Left ventricle myocardium superior (tissue), 1 donor: ENCODE measurements at regions not wholly inside any gene's neighbourhood (a gene's known extent, or its start where the extent isn't known, plus 50 kb on each side); places are given as distances from the start of the nearest gene placed in this dataset.
A peak's percentile ranks its signal among the peaks of the same experiment; 100 is the strongest.

Source experiments
- ATAC-seq: fragments of 200-7000 bp; cut with Tn5 transposase; one replicate; pipeline ENCODE4 v1.9.1; 2020; ENCODE audit warnings: mild to moderate bottlenecking, moderate library complexity
- DNase-seq: peaks from one replicate; pipeline ENCODE4 v3.0.0-alpha.2; 2020
- intact Hi-C: fragments of 100-400 bp; cut with micrococcal nuclease; formaldehyde crosslinking; loops from one replicate; pipeline ENCODE4 v1.11.0; 2022
- donor health status: DM: no; HTN: yes; CAD: no; lungs with severe emphysema.

DNA sequence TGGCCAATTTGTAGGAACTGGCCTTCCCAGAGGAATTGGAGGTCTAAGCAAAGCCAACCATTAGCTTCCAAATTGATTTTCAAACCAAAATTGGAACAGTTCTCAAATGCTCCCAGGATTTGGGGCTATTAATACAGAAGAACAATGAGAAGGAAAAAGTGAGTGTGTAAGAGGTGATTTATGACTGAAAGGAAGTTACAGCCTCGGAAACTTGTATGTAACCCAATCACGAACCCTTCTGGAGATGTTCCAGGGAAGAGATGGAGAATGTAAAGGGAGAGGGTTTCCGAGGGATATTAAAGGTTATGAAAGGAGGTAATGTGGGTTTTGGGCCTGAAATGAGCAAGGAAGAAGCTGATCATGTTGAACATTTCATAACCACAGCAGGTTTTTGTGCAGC lies 93.2 kb upstream of the CXCL14 start:
- intact Hi-C loops, result no loop called here
- ATAC-seq (no peak), DNase-seq (no peak)

DNA sequence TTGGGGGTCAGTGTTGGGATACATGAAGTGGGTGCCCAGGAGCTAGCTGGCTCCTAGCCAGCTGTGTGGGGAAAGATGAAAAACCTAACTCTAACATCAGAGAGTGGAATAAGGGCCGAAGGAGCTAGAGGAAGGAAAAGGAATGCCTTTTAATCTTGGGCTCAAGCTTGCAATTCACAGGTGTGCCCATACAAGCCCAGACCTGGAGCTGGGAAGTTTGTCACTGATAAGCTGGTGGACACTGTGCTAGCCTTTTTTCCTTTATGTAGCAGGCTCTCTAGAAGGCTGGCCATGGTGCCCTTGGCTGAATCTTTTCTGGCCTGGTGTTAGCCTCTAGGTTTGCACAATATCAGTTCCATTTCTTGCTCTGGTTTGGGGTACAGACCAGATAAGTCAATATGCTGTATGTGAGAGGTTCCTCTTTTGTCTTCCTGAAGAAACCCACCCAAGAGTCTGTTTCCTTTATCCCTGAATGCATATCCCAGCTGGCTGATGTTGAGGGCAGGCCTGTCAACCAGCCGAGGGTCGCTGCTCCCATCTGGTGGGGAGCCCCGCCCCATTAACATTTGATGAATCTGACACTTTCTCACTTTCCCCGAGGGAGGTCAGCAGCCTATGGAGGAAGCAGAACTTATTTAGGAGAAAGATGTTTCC lies 92.4 kb upstream of the CXCL14 start:
- DNase-seq, result no peak
- intact Hi-C loops, result no loop called here
- ATAC-seq, result no peak

DNA sequence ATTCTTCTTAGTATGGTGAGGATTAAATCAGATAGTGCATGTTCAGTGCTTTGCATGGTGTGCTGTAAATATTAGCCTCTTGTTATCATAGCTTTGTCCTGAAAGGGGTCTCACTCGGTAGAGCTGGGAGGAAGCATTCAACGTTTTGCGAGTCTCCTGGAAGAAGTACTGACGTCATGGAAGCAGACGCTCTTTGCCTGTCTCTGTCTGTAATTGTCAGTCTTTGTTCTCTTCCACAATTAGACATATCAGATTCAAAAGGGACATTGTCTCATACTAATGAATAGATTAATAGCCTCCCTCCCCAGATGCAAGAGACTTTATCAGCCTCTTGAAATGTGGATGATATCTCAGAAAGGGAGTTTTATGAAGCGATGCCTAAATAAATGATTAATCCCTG lies 91.8 kb upstream of the CXCL14 start:
- intact Hi-C loops, result no loop called here
- DNase-seq (no peak), ATAC-seq (no peak)

DNA sequence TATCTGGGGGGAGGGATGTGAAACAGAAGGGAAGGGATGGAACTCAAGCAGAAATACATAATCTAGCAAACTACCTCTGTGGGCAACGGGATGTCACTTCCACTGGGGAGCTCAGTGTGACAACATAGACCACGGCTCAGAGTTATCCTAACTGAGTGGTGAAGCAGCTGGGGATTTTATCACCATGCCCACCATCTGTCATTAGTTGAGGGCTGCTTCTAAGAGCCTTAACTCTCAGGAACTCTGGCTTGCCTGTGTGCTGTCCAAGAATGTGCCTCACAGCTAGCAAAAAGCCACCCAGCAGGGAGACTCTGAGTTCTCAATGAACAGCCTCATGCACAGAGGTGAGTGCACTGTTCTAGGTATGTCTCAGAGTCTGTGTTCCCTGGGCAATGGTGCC lies 90.6 kb upstream of the CXCL14 start:
- DNase-seq, result no peak
- ATAC-seq, result no peak
- intact Hi-C loops, result no loop called here

DNA sequence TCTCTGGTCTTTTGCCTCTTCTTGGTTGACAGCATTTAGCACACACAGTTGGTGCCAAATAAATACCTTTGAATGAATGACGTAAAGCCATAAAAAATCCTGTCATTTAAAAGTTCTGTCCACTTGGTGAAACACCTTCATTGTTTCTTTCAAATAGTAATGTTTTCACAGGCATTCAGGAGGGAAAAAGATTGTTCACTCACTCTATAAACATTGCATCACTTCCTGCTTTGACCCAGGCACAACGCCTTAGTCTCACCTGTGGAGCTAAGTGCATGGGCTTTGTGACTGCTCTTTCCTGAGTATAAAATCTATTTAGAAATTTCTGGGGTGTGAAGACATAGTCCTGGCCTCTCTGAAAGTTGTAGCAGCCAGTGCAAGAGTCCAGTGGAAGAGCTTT lies 88.9 kb upstream of the CXCL14 start:
- intact Hi-C loops, result no loop called here

DNA sequence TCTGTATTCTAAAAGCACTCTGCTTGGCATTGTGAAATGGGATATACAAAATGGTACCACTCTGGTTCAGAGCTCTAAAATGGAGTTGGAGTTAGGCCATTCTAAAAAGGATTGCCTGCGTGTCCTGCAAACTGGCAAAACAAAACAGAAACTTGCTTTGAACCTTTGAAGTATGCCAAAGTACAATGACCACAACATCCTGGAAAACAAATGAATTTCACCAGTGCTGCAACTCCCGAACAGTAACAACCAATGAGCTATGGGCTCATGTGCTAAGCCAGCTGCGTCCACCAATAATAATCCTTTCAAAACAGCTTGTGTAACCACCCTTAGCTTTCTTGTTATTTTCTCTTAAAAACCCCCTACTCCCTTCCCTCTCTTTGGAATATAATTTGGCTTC lies 88.4 kb upstream of the CXCL14 start:
- intact Hi-C loops, result no loop called here
- ATAC-seq, result no peak
- DNase-seq, result no peak

More for the DNA sequence above, 88.9 kb upstream of the CXCL14 start:
- DNase-seq (no peak), ATAC-seq (no peak)

DNA sequence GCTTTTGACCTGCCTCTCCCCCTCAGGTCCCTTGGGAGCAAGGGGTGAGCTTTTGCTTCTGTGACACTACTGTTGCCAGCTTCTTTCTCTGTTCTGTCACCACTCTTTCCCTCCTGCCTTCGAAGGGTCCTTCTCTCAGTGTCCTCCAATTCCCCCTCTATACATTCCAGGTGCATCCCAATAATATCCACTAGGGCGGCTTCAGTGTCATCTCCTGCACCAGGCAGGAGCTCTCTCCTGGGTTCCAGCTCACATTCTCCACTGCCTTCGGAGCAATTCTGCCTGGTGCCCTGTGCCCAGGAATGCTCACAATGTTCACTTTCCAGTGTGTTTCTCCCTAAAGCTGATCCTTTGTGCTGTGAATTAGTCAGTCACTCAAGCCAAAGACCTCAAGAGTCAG lies 83.9 kb upstream of the CXCL14 start:
- no peak for ATAC-seq
- intact Hi-C loops, result no loop called here

DNA sequence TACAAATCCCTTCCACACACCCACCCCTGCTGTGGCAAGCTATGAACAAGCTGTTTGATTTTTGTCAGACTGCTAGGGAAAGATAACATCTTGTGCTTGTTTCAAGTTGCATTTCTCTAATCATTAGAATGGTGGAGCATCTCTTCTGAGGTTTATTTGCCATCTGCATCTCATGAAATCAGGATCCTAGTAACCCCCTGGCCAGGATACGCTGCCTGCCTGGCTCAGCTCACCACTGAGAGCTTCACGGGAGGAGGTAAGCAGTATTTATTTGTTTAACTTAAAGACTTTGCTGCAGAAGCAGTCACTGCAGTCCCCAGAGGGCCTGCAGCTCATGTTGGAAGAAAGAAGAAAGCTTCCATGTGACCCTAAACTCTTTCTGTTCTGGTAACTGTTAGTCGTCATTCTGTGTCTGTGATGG lies 83.3 kb upstream of the CXCL14 start:
- intact Hi-C loops, result no loop called here
- ATAC-seq (no peak), DNase-seq (no peak)

More for the DNA sequence above, 83.9 kb upstream of the CXCL14 start:
- DNase-seq, result no peak

DNA sequence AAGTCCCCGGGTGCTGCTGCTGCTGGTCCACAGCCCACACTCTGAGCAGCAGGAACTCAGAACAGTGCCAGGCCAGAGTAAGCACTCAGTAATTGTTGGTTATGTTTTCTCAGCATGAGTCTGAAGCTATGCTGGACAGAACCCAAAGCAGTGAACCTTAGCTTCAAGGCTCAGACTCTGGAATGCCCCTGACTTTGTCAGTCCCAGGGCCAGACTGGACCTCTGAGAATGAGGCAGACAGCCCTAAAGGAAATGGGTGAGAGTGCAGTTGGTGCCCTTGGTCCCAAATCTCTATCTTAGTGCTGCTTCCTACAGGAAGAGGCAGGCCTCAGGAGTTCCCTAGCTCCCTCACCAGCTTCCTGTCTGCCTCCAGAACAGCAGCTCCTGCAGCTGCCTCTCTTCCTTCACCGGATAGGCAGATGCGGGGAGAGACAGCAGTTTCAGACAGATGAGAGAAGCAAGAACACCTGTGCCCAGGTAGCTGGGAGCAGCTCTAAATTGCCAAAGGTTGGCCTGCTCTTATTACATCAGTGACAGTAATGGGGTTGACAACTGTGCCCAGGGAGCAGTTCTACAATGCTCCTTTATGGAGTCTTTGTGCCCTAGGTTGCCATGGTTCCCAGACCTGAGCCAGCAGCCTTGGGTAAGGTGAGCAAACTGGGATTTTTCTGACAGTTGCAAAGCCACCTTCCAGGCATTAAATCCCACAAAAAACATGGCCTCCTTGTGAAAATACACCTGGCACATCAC lies 82.2 kb upstream of the CXCL14 start:
- no peak for ATAC-seq
- intact Hi-C loops, result no loop called here
- no peak for DNase-seq

DNA sequence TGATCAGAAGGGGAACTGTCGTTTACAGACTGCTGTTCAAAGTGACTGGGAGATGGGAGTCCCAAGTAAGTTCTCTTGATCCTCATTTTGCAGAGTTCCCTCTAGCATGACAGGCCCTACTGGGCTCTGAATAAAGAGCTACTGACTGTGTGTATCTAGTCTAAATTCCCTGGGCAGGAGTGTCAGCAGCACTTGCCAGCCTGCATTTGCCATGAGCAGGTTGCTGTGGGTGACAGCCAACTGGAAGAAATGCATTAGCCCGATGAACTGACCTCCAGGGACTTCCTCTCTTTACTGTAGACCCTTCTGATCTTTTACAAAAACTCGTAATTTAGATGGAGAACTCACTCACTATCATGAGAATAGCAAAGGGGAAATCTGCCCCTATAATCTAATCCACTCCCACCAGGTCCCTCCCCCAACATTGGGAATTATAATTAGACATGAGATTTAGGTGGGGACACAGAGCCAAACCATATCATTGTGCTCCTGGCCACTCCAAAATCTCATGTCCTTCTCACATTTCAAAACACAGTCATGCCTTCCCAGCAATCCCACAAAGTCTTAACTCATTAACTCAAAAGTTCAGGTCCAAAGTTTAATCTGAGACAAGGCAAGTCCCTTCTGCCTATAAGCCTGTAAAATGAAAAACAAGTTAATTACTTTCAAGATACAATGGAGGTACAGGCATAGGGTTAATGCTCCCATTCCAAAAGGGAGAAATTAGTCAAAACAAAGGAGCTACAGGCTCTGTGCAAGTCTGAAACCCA lies 78.9 kb upstream of the CXCL14 start:
- no peak for DNase-seq
- intact Hi-C loops, result no loop called here
- ATAC-seq, result no peak

DNA sequence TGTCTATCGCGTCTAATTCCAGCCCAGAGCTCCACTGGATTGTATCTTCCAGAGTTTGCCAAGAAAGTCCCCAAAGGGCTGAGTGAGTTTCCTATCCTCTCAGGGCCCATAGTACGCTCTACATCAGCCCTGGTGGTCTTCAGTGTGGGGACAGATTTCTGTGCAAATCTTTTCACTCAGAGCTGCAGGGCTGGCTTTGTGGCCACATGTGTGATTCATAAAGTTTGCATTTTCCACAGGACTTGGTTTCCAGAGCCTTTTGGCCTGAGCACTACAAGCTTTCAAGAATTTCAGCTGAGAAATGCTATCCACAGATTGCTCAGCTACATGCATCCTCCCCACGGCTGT lies 76.7 kb upstream of the CXCL14 start:
- DNase-seq (no peak), ATAC-seq (no peak)
- intact Hi-C loops, result no loop called here

DNA sequence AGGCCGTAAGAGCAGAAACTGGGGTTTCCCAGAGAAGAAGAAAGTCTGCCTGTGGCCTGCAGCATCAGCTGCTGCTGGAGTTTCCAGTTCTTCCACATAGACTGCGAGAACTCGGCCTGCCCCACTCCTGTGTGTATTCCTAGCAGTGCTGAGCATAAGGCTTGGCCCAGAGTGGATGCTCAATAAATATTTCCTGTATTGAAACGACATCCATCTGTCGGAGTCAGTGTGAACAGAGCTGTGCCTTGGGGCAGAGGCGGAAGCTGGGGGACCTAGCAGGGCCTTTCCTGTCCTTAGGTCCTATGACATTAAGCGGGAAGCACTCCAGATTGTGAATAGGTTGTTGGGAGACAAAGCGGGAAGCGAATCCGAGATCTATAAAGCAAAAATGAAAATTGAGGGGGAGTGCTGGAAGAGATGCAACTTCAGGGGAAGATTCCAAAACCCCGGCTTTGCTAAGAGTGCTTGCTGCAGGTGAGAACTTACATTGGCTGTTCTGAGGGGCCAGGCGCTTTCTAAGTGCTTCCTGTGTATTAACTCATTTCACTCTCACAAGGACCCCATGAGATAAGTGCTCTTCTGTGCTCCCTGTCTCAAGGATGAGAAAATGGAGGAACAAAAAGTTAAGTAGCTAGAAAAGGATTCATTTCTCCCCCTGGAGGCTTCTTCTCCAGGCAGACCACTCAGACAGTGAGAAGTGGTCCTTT lies 76.1 kb upstream of the CXCL14 start:
- intact Hi-C loops, result no loop called here
- DNase-seq (no peak), ATAC-seq (no peak)

DNA sequence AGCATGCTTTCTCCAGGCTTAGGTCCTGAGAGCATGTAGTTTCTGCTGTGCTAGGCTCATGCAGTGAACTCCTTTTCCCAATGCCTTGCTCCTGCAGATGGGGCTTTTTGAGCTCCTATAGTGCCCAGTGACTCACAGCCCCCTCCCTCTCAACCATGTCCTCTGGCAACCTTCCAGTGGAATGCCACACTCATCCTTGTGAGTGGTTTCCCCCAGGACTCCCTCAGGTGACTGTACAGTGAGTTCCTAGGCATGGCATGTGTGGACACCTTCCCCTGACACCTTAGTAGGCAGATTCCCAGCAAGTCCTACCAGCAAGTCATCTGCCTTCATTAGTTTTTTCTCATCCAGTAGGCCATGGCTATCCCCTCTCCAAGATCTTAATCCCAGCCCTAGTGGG lies 72.4 kb upstream of the CXCL14 start:
- DNase-seq (no peak), ATAC-seq (no peak)
- intact Hi-C loops, result no loop called here

DNA sequence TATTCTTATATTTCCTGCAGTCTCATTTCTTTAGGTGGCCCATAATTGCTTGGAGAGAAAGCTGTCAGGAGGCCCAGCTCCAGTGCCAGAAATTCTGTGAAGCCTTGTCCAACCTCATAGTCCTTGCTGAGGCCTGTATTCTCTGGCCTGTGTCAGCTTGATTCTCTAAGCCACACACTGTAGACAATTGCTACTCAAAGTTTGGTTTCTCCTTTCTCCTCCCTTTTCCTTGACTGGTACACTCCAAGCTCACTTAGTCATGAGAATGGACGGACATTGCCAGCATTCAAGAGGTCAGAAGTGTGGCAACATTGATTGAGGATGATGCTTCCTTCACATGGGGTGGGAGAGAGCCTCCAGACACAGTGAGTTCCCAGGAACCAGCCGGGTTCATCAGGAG lies 71.3 kb upstream of the CXCL14 start:
- DNase-seq (no peak), ATAC-seq (no peak)
- intact Hi-C loops, result no loop called here

DNA sequence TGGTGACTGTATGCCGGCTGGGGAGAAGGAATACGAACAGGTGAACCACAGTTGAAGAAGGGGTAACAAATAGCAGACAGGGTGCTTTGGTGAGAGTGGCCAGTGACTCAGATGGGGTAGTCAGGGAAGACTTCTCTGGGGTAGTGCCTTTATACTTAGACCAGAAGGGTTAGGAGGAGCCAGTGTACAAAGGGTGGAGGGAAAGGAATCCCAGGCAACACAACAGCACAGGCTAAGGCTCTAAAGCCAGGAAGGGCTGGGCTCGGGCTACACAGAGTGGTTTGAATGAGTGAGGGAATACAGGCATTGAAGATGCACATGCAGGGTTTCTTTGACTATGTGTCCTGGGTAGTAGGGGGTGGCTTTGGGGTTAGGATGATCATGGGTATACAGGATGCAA lies 70.6 kb upstream of the CXCL14 start:
- ATAC-seq (no peak), DNase-seq (no peak)
- intact Hi-C loops, result no loop called here

DNA sequence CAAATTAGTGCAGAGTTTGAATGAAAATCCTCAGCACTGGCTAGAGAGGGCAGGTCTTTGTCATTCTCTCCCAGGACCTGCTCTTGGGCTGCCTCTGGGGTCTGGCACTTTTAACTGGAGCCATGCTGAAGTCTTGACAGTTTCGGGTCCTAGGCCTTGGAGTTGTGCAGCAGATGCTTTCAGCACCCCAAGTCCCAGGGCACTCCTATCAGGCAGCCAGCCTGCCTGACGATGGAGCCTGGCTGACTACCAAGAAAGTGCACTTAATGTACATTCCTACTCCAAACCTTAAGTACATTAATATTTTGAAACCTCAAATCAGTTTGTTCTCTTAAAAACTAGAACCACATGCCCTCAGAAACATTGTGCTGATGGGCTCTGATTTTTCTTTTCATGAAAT lies 69.3 kb upstream of the CXCL14 start:
- no peak for ATAC-seq
- intact Hi-C loops, result no loop called here
- no peak for DNase-seq

DNA sequence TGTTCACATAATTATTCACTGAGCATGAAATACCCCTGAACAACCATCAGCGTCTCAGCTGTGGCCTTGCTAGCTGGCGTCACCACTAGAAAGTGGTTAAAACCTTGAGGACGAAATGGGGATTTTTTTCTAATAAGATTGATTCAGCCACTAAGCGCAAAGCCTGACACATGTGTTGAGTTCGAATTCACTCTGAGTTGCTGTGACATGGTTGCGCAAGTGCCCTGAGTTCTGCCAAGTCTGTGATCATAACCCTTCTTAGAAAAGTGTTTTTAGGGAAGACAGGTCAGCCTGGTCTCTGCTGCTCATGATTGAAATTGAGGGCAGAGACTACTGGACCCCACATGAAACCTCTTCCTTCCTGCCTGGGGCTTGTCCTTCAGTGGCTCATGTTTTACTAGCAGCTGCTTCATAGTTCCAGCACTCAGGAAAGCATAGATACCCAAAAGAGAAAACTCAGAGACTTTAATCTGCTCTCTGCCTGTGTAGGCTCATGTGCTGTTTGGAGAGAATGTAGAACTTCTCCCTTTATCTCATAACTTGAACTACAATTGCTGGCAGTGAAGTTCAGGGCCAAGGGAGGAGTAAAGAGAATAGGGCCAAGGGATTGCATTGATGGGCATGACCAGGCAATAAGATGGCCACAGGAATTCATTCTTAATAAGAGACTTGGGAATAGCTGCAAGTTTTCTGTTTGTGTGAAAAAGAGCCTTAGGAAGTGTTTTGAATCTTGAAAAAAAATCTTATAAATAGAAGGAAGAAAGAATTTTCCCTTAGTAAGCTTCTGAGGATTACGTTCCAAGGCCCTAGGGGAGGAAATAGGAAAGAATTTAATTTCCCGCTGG lies 66.8 kb upstream of the CXCL14 start:
- intact Hi-C loops, result no loop called here
- peak; percentile 32 for DNase-seq
- ATAC-seq, result no peak

DNA sequence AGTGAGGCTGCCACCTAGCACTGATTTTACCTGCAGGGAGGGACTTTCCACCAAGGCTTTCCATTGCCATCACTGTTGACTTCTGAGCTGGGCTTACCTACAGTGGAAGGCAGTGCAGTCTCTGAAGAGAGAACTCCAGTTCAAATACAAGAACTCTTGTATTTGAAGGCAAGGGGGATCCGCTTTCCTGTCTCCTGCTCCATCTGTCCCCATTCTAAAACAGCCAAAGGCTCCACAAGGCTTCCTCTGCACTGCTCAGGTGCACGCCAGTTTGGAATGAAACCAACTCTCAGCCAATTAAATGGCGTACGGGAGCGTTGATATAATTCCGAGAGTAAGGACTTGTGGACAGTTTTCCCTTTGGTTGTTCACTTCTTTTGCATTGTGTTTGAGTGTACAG lies 66.0 kb upstream of the CXCL14 start:
- DNase-seq, result no peak
- intact Hi-C loops, result no loop called here
- ATAC-seq, result no peak
